H1 (cell line): ENCODE measurements at regions not wholly inside any gene's neighbourhood (a gene's known extent, or its start where the extent isn't known, plus 50 kb on each side); places are given as distances from the start of the nearest gene placed in this dataset.

Experiments used
- CTCF ChIA-PET: fragments of 300-600 bp; sonication (Branson Sonifier 250); formaldehyde crosslinking; loops from one replicate; lab custom pipeline; 2021; ENCODE audit not compliant: partially characterized antibody; lab: Charles Lee
- POLR2A ChIA-PET: fragments of 300-600 bp; sonication (Branson Sonifier 250); formaldehyde crosslinking; loops from one replicate; lab custom pipeline; 2021; ENCODE audit warnings: inconsistent platforms; ENCODE audit not compliant: partially characterized antibody; lab: Charles Lee
- DNase-seq, 2 experiments: peaks; one replicate each; pipeline versions ENCODE4 v3.0.0 to v3.0.0-alpha.2; 2010 to 2022; ENCODE audit warnings: low spot score in 2 of 2, low read depth in 1 of 2, mixed read lengths in 1 of 2
- FAIRE-seq: peaks from 2 replicates; lab custom pipeline; 2011; peaks lifted over from hg19 to GRCh38; lab: Jason Lieb, UNC
- H2AFZ ChIP-seq: 2 replicates; pipeline ENCODE4 v1.8.1; 2012; ENCODE audit warnings: low read length, inconsistent platforms
- H2AK5ac ChIP-seq: 2 replicates; pipeline ENCODE4 v1.6.1; 2013; ENCODE audit warnings: low read depth, low read length
- H2BK120ac ChIP-seq: replicated peaks from 2 replicates; pipeline ENCODE3; 2013; ENCODE audit warnings: low read depth, low read length, inconsistent platforms
- H2BK12ac ChIP-seq: 2 replicates; pipeline ENCODE4 v1.6.1; 2013; ENCODE audit warnings: low read depth, low read length
- H2BK15ac ChIP-seq: 2 replicates; pipeline ENCODE4 v1.6.1; 2013; ENCODE audit warnings: low read length
- H2BK20ac ChIP-seq: 2 replicates; pipeline ENCODE4 v1.6.1; 2013; ENCODE audit warnings: low read length
- H2BK5ac ChIP-seq: 2 replicates; pipeline ENCODE4 v1.6.1; 2013; ENCODE audit warnings: low read depth, low read length
- H3K14ac ChIP-seq: 2 replicates; pipeline ENCODE4 v1.6.1; 2013; ENCODE audit warnings: inconsistent platforms; ENCODE audit not compliant: insufficient read length
- H3K18ac ChIP-seq: 2 replicates; pipeline ENCODE4 v1.6.1; 2013; ENCODE audit warnings: low read length; ENCODE audit errors: extremely low read depth
- H3K23ac ChIP-seq: 2 replicates; pipeline ENCODE4 v1.6.1; 2013; ENCODE audit warnings: inconsistent platforms; ENCODE audit not compliant: insufficient read length
- H3K23me2 ChIP-seq: 2 replicates; pipeline ENCODE4 v1.6.1; 2013; ENCODE audit warnings: low read depth, low read length
- H3K27ac ChIP-seq: 2 replicates; pipeline ENCODE4 v1.6.1; 2011; ENCODE audit warnings: low read depth, low read length, inconsistent platforms
- H3K27me3 ChIP-seq, 4 experiments: replicated peaks in 1 of 4; 1 replicate in 1 of 4; 2 replicates in 3 of 4; pipeline versions ENCODE4 v1.6.1 to v1.8.1; 2011 to 2013; ENCODE audit warnings: low read length in 3 of 4, mild to moderate bottlenecking in 3 of 4, inconsistent platforms in 2 of 4, mixed read lengths in 2 of 4, moderate library complexity in 1 of 4; ENCODE audit not compliant: control insufficient read depth in 3 of 4, insufficient read depth in 3 of 4; ENCODE audit errors: extremely low read depth in 1 of 4
- H3K36me3 ChIP-seq, 4 experiments: 2 replicates each; pipeline versions ENCODE4 v1.6.1 to v1.8.1; 2011 to 2013; ENCODE audit warnings: mild to moderate bottlenecking in 4 of 4, low read length in 3 of 4, moderate library complexity in 2 of 4, control low read depth in 1 of 4, inconsistent platforms in 1 of 4; ENCODE audit not compliant: insufficient read depth in 4 of 4, control insufficient read depth in 2 of 4
- H3K4ac ChIP-seq: replicated peaks from 2 replicates; pipeline ENCODE3; 2013; ENCODE audit warnings: low read length, low read depth, mixed read lengths, inconsistent platforms; ENCODE audit not compliant: insufficient read length
- H3K4me1 ChIP-seq, 4 experiments: replicated peaks in 1 of 4; 1 replicate in 1 of 4; 2 replicates in 3 of 4; pipeline versions ENCODE4 v1.6.1 to v1.8.1; 2011 to 2013; ENCODE audit warnings: low read length in 3 of 4, inconsistent platforms in 2 of 4, mixed read lengths in 1 of 4; ENCODE audit not compliant: insufficient read depth in 4 of 4, control insufficient read depth in 3 of 4
- H3K4me2 ChIP-seq, 2 experiments: 2 replicates each; pipeline versions ENCODE4 v1.6.1 to v1.8.1; 2011 to 2013; ENCODE audit warnings: low read depth in 2 of 2, low read length in 2 of 2, control low read depth in 1 of 2, inconsistent platforms in 1 of 2, mild to moderate bottlenecking in 1 of 2; ENCODE audit not compliant: insufficient read depth in 1 of 2
- H3K4me3 ChIP-seq, 4 experiments: fragments of 200-600, 300-600 bp in 1 of 4; sonication (generic), shearing (Covaris generic), sonication (Bioruptor Twin) in 1 of 4; 2 replicates each; pipeline versions ENCODE4 v1.5.1 to v1.8.1; 2011 to 2016; ENCODE audit warnings: low read length in 4 of 4, low read depth in 3 of 4, control low read depth in 2 of 4, inconsistent platforms in 2 of 4, mild to moderate bottlenecking in 2 of 4, mixed read lengths in 1 of 4, moderate library complexity in 1 of 4; ENCODE audit not compliant: insufficient read depth in 2 of 4; ENCODE audit errors: extremely low read depth in 1 of 4
- H3K56ac ChIP-seq: replicated peaks from 2 replicates; pipeline ENCODE3; 2013; ENCODE audit warnings: low read depth, mild to moderate bottlenecking, mixed read lengths, low read length, inconsistent platforms; ENCODE audit not compliant: insufficient read length
- H3K79me1 ChIP-seq: 2 replicates; pipeline ENCODE4 v1.6.1; 2013; ENCODE audit warnings: low read depth, low read length, control low read depth
- H3K79me2 ChIP-seq, 2 experiments: 2 replicates each; pipeline versions ENCODE4 v1.6.1 to v1.8.1; 2012 to 2013; ENCODE audit warnings: low read length in 2 of 2, mild to moderate bottlenecking in 2 of 2, inconsistent platforms in 1 of 2; ENCODE audit not compliant: insufficient read depth in 2 of 2, control insufficient read depth in 1 of 2
- H3K9ac ChIP-seq, 4 experiments: replicated peaks in 1 of 4; 1 replicate in 1 of 4; 2 replicates in 3 of 4; pipeline versions ENCODE4 v1.6.1 to v1.8.1; 2011 to 2013; ENCODE audit warnings: low read depth in 3 of 4, low read length in 3 of 4, control low read depth in 2 of 4, mild to moderate bottlenecking in 2 of 4, moderate library complexity in 2 of 4, inconsistent platforms in 1 of 4; ENCODE audit errors: extremely low read depth in 1 of 4
- H3K9me3 ChIP-seq, 2 experiments: 2 replicates each; pipeline versions ENCODE4 v1.6.1 to v1.8.1; 2012 to 2013; ENCODE audit warnings: mild to moderate bottlenecking in 2 of 2, moderate library complexity in 2 of 2, control low read depth in 1 of 2, inconsistent platforms in 1 of 2, low read depth in 1 of 2, low read length in 1 of 2, mixed read lengths in 1 of 2; ENCODE audit not compliant: insufficient read depth in 2 of 2
- H4K20me1 ChIP-seq, 2 experiments: replicated peaks in 1 of 2; 2 replicates each; pipeline versions ENCODE3 to v1.8.1; 2011 to 2013; ENCODE audit warnings: inconsistent platforms in 2 of 2, low read length in 2 of 2, mild to moderate bottlenecking in 1 of 2; ENCODE audit not compliant: insufficient read depth in 2 of 2, control insufficient read depth in 1 of 2
- H4K5ac ChIP-seq: 2 replicates; pipeline ENCODE4 v1.6.1; 2013; ENCODE audit warnings: low read length, low read depth, mixed read lengths, inconsistent platforms; ENCODE audit not compliant: insufficient read length
- H4K8ac ChIP-seq: 2 replicates; pipeline ENCODE4 v1.8.0; 2013; ENCODE audit warnings: mild to moderate bottlenecking, moderate library complexity, low read length, inconsistent platforms; ENCODE audit not compliant: insufficient read depth; ENCODE audit errors: extremely low read depth
- H4K91ac ChIP-seq: replicated peaks from 2 replicates; pipeline ENCODE3; 2013; ENCODE audit warnings: low read length, mixed read lengths, inconsistent platforms; ENCODE audit not compliant: insufficient read length
- JUND ChIP-seq: IDR thresholded peaks from 2 replicates; pipeline ENCODE4 v1.6.1; 2011; ENCODE audit warnings: mild to moderate bottlenecking, improper control_type of control experiment, low read length
- POLR2AphosphoS5 ChIP-seq: IDR thresholded peaks from 2 replicates; pipeline ENCODE4 v1.6.1; 2011; ENCODE audit warnings: low read depth, low read length
- RAD21 ChIP-seq, 2 experiments: IDR thresholded peaks in 1 of 2; conservative IDR thresholded peaks in 1 of 2; 2 replicates each; pipeline ENCODE4 v1.6.1; 2011; ENCODE audit warnings: low read depth in 2 of 2, low read length in 2 of 2, improper control_type of control experiment in 1 of 2, inconsistent platforms in 1 of 2, mild to moderate bottlenecking in 1 of 2, moderate library complexity in 1 of 2
- YY1 ChIP-seq: IDR thresholded peaks from 2 replicates; pipeline ENCODE4 v1.6.1; 2011; ENCODE audit warnings: low read depth, mild to moderate bottlenecking, low read length
- ZNF274 ChIP-seq: IDR thresholded peaks from 2 replicates; pipeline ENCODE4 v1.7.0; 2012; ENCODE audit warnings: low read length, borderline replicate concordance; ENCODE audit errors: extremely low read depth
- WGBS, 2 experiments: shearing (Covaris generic) in 1 of 2; methylation state at CpG; one replicate each; pipeline versions ENCODE4 v1.1.6 to v1.1.7; 2013 to 2015; ENCODE audit warnings: low lambda C conversion rate in 2 of 2, mixed read lengths in 2 of 2, inconsistent platforms in 1 of 2, low coverage in 1 of 2, missing lambda C conversion rate in 1 of 2; ENCODE audit not compliant: insufficient replicate concordance in 2 of 2, insufficient coverage in 1 of 2, insufficient read length in 1 of 2; ENCODE audit errors: extremely low coverage in 1 of 2, missing lambda C conversion rate in 1 of 2; 5-methylcytosine and 5-hydroxymethylcytosine counted together
- TF ChIP-seq, protein P1 (sequence below), 3 experiments: IDR thresholded peaks; 1 replicate in 2 of 3; 2 replicates in 1 of 3; pipeline versions ENCODE4 v1.5.1 to v1.6.1; 2011; ENCODE audit warnings: low read length in 3 of 3, mild to moderate bottlenecking in 3 of 3, inconsistent platforms in 2 of 3, low read depth in 1 of 3, moderate library complexity in 1 of 3; ENCODE audit not compliant: insufficient read depth in 1 of 3; ENCODE audit errors: control extremely low read depth in 1 of 3

DNA sequence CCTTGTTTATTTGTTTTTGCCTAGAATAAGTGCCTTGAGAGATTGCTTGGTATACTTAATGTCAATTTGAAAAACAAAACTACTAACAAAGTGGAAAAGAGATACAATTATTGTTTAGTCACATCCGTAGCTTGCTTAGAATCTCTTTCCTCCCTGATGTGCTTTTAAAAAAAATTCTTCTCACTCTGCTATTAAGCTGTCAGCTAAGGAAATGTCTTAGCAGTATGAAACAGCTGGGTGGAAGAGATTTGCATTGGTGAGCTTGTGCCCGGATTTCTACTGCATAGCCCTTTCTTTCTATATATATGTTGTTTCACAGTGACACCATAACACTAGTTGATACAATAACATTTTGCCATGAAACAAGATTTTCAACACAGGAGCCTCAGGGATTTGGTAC is 229.4 kb upstream of the RGS6 start:
- POLR2A ChIA-PET: no interaction called here
- no peak overlapping the region for H3K4me3 ChIP-seq

More for the DNA sequence above, 229.4 kb upstream of the RGS6 start:
- Histone ChIP-seq H3K23me2 (no peaks in the 10 kb centered on the region; the same call in 1 of the 2 replicates), H2BK12ac (no peak overlapping the region), H3K27ac (no peak overlapping the region), H3K36me3 (peaks cover 3 to 19% (median 6%) of the 10 kb centered on the region in 4 experiments; a peak in 6 of 8 replicates), H4K5ac (no peak overlapping the region), H2AK5ac (no peak overlapping the region), H4K20me1 (no peaks in the 10 kb centered on the region), H3K14ac (no peak overlapping the region), H3K27me3 (no peaks in the 10 kb centered on the region), H2BK15ac (no peak overlapping the region), H2AFZ (no peak overlapping the region), H3K79me2 (no peaks in the 10 kb centered on the region), H2BK120ac (no peak overlapping the region), H3K56ac (no peak overlapping the region)
- CTCF ChIA-PET: no interaction called here
- FAIRE-seq: no peak
- WGBS, 2 experiments: 92% methylated on average over 2 of the region's 2 CpGs; no CpG with 5 or more reads in 1 of the 2 experiments
- TF ChIP-seq YY1: no peak
- TF ChIP-seq ZNF274: no peak
- TF ChIP-seq, protein P1, sequence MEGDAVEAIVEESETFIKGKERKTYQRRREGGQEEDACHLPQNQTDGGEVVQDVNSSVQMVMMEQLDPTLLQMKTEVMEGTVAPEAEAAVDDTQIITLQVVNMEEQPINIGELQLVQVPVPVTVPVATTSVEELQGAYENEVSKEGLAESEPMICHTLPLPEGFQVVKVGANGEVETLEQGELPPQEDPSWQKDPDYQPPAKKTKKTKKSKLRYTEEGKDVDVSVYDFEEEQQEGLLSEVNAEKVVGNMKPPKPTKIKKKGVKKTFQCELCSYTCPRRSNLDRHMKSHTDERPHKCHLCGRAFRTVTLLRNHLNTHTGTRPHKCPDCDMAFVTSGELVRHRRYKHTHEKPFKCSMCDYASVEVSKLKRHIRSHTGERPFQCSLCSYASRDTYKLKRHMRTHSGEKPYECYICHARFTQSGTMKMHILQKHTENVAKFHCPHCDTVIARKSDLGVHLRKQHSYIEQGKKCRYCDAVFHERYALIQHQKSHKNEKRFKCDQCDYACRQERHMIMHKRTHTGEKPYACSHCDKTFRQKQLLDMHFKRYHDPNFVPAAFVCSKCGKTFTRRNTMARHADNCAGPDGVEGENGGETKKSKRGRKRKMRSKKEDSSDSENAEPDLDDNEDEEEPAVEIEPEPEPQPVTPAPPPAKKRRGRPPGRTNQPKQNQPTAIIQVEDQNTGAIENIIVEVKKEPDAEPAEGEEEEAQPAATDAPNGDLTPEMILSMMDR (IDR thresholded peaks at IDR 0.05; ENCODE audit: control extremely low read depth in 1 of 3, insufficient read depth in 1 of 3, low read depth in 1 of 3, low read length in 3 of 3): no peak
- no peak for TF ChIP-seq RAD21 (IDR thresholded peaks at IDR 0.05 in 1 of 2, conservative IDR thresholded peaks at IDR 0.05 in 1 of 2; ENCODE audit: low read depth in 2 of 2, low read length in 2 of 2)
- TF ChIP-seq JUND: no peak
- no peak for TF ChIP-seq POLR2AphosphoS5
- TF ChIP-seq, all 59 proteins: peak for 0
- Histone ChIP-seq H3K23ac (no peak overlapping the region), H4K8ac (no peak overlapping the region), H3K4ac (no peak overlapping the region), H3K79me1 (no peaks in the 10 kb centered on the region), H2BK20ac (no peak overlapping the region), H3K18ac (no peak overlapping the region), H3K4me1 (no peaks in the 10 kb centered on the region), H4K91ac (no peak overlapping the region), H3K9me3 (no peaks in the 10 kb centered on the region), H2BK5ac (no peak overlapping the region), H3K9ac (no peak overlapping the region), H3K4me2 (no peak overlapping the region)
- no peak for DNase-seq
